Liver (tissue), 3 donors: ENCODE measurements at regions not wholly inside any gene's neighbourhood (a gene's known extent, or its start where the extent isn't known, plus 50 kb on each side); places are given as distances from the start of the nearest gene placed in this dataset.

Experiments used
- CTCF ChIP-seq: fragments of 150-350 bp; IDR thresholded peaks from 2 replicates; pipeline ENCODE4 v1.5.1; 2017; ENCODE audit warnings: improper control_type of control experiment, low read depth, low read length; ENCODE audit not compliant: missing input control
- EGR1 ChIP-seq, 2 donors: IDR thresholded peaks; 2 replicates each; pipeline ENCODE4 v1.6.1; 2016 to 2018; ENCODE audit warnings: antibody characterized with exemption in 2 of 2, low read depth in 2 of 2
- RAD21 ChIP-seq, 2 donors: IDR thresholded peaks; 2 replicates each; pipeline ENCODE4 v1.6.1; 2016; ENCODE audit warnings: antibody characterized with exemption in 2 of 2, mild to moderate bottlenecking in 2 of 2
- SP1 ChIP-seq: IDR thresholded peaks from 2 replicates; pipeline ENCODE4 v1.6.1; 2018; ENCODE audit warnings: antibody characterized with exemption, mild to moderate bottlenecking
- TAF1 ChIP-seq: conservative IDR thresholded peaks from 2 replicates; pipeline ENCODE4 v1.6.1; 2016; ENCODE audit warnings: antibody characterized with exemption, mild to moderate bottlenecking
- YY1 ChIP-seq: IDR thresholded peaks from 2 replicates; pipeline ENCODE4 v1.6.1; 2016; ENCODE audit warnings: antibody characterized with exemption, mild to moderate bottlenecking
- TF ChIP-seq, protein P1 (sequence below): IDR thresholded peaks from 2 replicates; pipeline ENCODE4 v1.6.1; 2016; ENCODE audit warnings: antibody characterized with exemption
- TF ChIP-seq, protein P2 (sequence below): IDR thresholded peaks from 2 replicates; pipeline ENCODE4 v1.6.1; 2016; ENCODE audit warnings: antibody characterized with exemption
- donor health status: healthy.
- donor health status: healthy.

- no peak for TF ChIP-seq RAD21 (IDR thresholded peaks at IDR 0.05)
- no peak for TF ChIP-seq CTCF
- TF ChIP-seq EGR1 (IDR thresholded peaks at IDR 0.05; ENCODE audit: low read depth in 2 of 2), result no peak
- no peak for TF ChIP-seq TAF1
- TF ChIP-seq, protein P1, sequence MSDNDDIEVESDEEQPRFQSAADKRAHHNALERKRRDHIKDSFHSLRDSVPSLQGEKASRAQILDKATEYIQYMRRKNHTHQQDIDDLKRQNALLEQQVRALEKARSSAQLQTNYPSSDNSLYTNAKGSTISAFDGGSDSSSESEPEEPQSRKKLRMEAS, result no peak
- TF ChIP-seq, protein P2, sequence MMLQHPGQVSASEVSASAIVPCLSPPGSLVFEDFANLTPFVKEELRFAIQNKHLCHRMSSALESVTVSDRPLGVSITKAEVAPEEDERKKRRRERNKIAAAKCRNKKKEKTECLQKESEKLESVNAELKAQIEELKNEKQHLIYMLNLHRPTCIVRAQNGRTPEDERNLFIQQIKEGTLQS, result no peak
- TF ChIP-seq YY1, result no peak
- no peak for TF ChIP-seq SP1
Observed at GRCh38 chr3:59854-60253, 136.7 kb upstream of the CHL1 start.
